H9 (cell line): ENCODE measurements at regions not wholly inside any gene's neighbourhood (a gene's known extent, or its start where the extent isn't known, plus 50 kb on each side); places are given as distances from the start of the nearest gene placed in this dataset.

Experiments
- DNase-seq: peaks from one replicate; pipeline ENCODE4 v3.0.0-alpha.2; 2017
- H2AFZ ChIP-seq: one replicate; pipeline ENCODE4 v1.6.1; 2013; ENCODE audit warnings: mild to moderate bottlenecking, low read length, control low read depth, moderate library complexity
- H2AK5ac ChIP-seq: 2 replicates; pipeline ENCODE4 v1.6.1; 2013; ENCODE audit warnings: low read length, control low read depth, mixed read lengths; ENCODE audit not compliant: insufficient read length
- H2BK120ac ChIP-seq: one replicate; pipeline ENCODE4 v1.6.1; 2013; ENCODE audit warnings: low read depth, mild to moderate bottlenecking, low read length, control low read depth, inconsistent platforms; ENCODE audit not compliant: poor library complexity, severe bottlenecking
- H2BK12ac ChIP-seq: 2 replicates; pipeline ENCODE4 v1.6.1; 2013; ENCODE audit warnings: low read length, control low read depth, mixed read lengths, low read depth; ENCODE audit not compliant: insufficient read length
- H2BK15ac ChIP-seq: 2 replicates; pipeline ENCODE4 v1.6.1; 2013; ENCODE audit warnings: low read depth, low read length, control low read depth
- H2BK20ac ChIP-seq: one replicate; pipeline ENCODE4 v1.6.1; 2013; ENCODE audit warnings: low read depth, mild to moderate bottlenecking, low read length, control low read depth, inconsistent platforms; ENCODE audit not compliant: poor library complexity, severe bottlenecking
- H2BK5ac ChIP-seq: 2 replicates; pipeline ENCODE4 v1.6.1; 2013; ENCODE audit warnings: low read length, control low read depth, mixed read lengths; ENCODE audit not compliant: insufficient read length
- H3K14ac ChIP-seq: 2 replicates; pipeline ENCODE4 v1.6.1; 2013; ENCODE audit warnings: low read length, control low read depth; ENCODE audit not compliant: insufficient read depth
- H3K18ac ChIP-seq: 2 replicates; pipeline ENCODE4 v1.6.1; 2013; ENCODE audit warnings: low read depth, mild to moderate bottlenecking, mixed read lengths, low read length, control low read depth; ENCODE audit not compliant: insufficient read length
- H3K23ac ChIP-seq: 2 replicates; pipeline ENCODE4 v1.6.1; 2013; ENCODE audit warnings: low read length, control low read depth, mixed read lengths, low read depth; ENCODE audit not compliant: insufficient read length
- H3K23me2 ChIP-seq: 2 replicates; pipeline ENCODE4 v1.6.1; 2013; ENCODE audit warnings: low read depth, mild to moderate bottlenecking, mixed read lengths, low read length, control low read depth; ENCODE audit not compliant: insufficient read length, poor library complexity, severe bottlenecking
- H3K27ac ChIP-seq: 2 replicates; pipeline ENCODE4 v1.5.1; 2013; ENCODE audit warnings: low read length, control low read depth, mixed read lengths, low read depth; ENCODE audit not compliant: insufficient read length
- H3K27me3 ChIP-seq: 2 replicates; pipeline ENCODE4 v1.6.1; 2013; ENCODE audit warnings: low read length, control low read depth, inconsistent platforms; ENCODE audit not compliant: insufficient read depth
- H3K4ac ChIP-seq: 2 replicates; pipeline ENCODE4 v1.6.1; 2013; ENCODE audit warnings: low read depth, mild to moderate bottlenecking, control low read depth, inconsistent platforms, low read length, moderate library complexity
- H3K4me1 ChIP-seq: 2 replicates; pipeline ENCODE4 v1.6.1; 2013; ENCODE audit warnings: low read length, control low read depth, inconsistent platforms; ENCODE audit not compliant: insufficient read depth
- H3K4me2 ChIP-seq: 2 replicates; pipeline ENCODE4 v1.6.1; 2013; ENCODE audit warnings: low read length, control low read depth, mixed read lengths; ENCODE audit not compliant: insufficient read length, insufficient read depth
- H3K56ac ChIP-seq: 2 replicates; pipeline ENCODE4 v1.6.1; 2013; ENCODE audit warnings: low read depth, mild to moderate bottlenecking, mixed read lengths, low read length, control low read depth; ENCODE audit not compliant: insufficient read length
- H3K79me1 ChIP-seq: 2 replicates; pipeline ENCODE4 v1.6.1; 2013; ENCODE audit warnings: low read depth, mild to moderate bottlenecking, moderate library complexity, low read length, control low read depth, inconsistent platforms; ENCODE audit not compliant: insufficient read depth, poor library complexity, severe bottlenecking
- H3K79me2 ChIP-seq: 2 replicates; pipeline ENCODE4 v1.6.1; 2013; ENCODE audit warnings: low read length, control low read depth, inconsistent platforms; ENCODE audit not compliant: insufficient read depth
- H3K9ac ChIP-seq: 2 replicates; pipeline ENCODE4 v1.6.1; 2013; ENCODE audit warnings: low read length, control low read depth, mixed read lengths; ENCODE audit not compliant: insufficient read length; ENCODE audit errors: extremely low read depth
- H3K9me3 ChIP-seq: one replicate; pipeline ENCODE4 v1.6.1; 2013; ENCODE audit warnings: low read depth, low read length, inconsistent platforms; ENCODE audit not compliant: control insufficient read depth
- H3T11ph ChIP-seq: one replicate; pipeline ENCODE4 v1.6.1; 2013; ENCODE audit warnings: mild to moderate bottlenecking, low read length, control low read depth, inconsistent platforms
- H4K20me1 ChIP-seq: one replicate; pipeline ENCODE4 v1.6.1; 2013; ENCODE audit not compliant: control insufficient read depth, insufficient read length, insufficient read depth
- H4K5ac ChIP-seq: 2 replicates; pipeline ENCODE4 v1.6.1; 2013; ENCODE audit warnings: low read depth, mild to moderate bottlenecking, mixed read lengths, low read length, control low read depth; ENCODE audit not compliant: insufficient read length
- H4K8ac ChIP-seq: replicated peaks from 2 replicates; pipeline ENCODE4 v1.6.1; 2013; ENCODE audit warnings: low read length, control low read depth, mixed read lengths, low read depth; ENCODE audit not compliant: insufficient read length
- H4K91ac ChIP-seq: 2 replicates; pipeline ENCODE4 v1.6.1; 2013; ENCODE audit warnings: low read depth, mild to moderate bottlenecking, moderate library complexity, mixed read lengths, low read length, control low read depth; ENCODE audit not compliant: insufficient read length
- H3K27ac Mint-ChIP-seq, 3 experiments: 2 replicates in 2 of 3; 3 replicates in 1 of 3; pipeline ENCODE4 v1.8.0; 2020 to 2021; ENCODE audit warnings: mixed read lengths in 3 of 3, mild to moderate bottlenecking in 1 of 3, moderate library complexity in 1 of 3
- H3K27me3 Mint-ChIP-seq: 2 replicates; pipeline ENCODE4 v1.8.0; 2021; ENCODE audit warnings: low read depth, mild to moderate bottlenecking, moderate library complexity, mixed read lengths
- H3K36me3 Mint-ChIP-seq, 3 experiments: 2 replicates in 2 of 3; 3 replicates in 1 of 3; pipeline ENCODE4 v1.8.0; 2020 to 2021; ENCODE audit warnings: low read depth in 3 of 3, mixed read lengths in 3 of 3; ENCODE audit not compliant: insufficient read depth in 1 of 3
- H3K4me1 Mint-ChIP-seq, 2 experiments: 2 replicates each; pipeline ENCODE4 v1.8.0; 2020; ENCODE audit warnings: mixed read lengths in 2 of 2
- H3K4me3 Mint-ChIP-seq, 2 experiments: 2 replicates in 1 of 2; 3 replicates in 1 of 2; pipeline ENCODE4 v1.8.0; 2020 to 2021; ENCODE audit warnings: mild to moderate bottlenecking in 2 of 2, mixed read lengths in 2 of 2, moderate library complexity in 1 of 2
- H3K9me3 Mint-ChIP-seq, 2 experiments: 2 replicates in 1 of 2; 3 replicates in 1 of 2; pipeline ENCODE4 v1.8.0; 2020; ENCODE audit warnings: mild to moderate bottlenecking in 2 of 2, mixed read lengths in 2 of 2, moderate library complexity in 1 of 2
- TF ChIP-seq, protein P1 (sequence below): fragments of 200-600 bp; sonication (generic); conservative IDR thresholded peaks from 3 replicates; pipeline ENCODE4 v1.8.0; 2021; ENCODE audit warnings: antibody characterized with exemption, mild to moderate bottlenecking

DNA sequence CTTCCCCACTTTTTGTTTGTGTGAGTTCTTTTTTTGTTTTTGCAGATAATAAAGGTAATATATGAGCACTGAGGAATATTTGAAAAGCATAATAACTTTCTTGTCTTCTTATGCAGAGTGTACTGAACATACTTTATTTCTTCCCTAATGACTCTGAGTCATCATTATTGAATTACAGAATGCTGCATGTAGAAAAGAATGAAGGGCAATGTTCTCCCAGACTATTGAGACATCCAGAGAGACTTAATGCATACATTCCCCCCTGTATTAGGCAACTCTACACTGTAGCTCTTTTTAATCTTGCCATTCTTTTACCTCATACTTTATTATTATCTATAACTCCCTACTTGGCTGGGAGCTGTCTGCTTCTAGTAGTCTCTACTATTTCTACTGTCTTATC is 240.5 kb upstream of the ANKRD50 start:
- H3K27me3 Mint-ChIP-seq: no peaks in the 10 kb centered on the region
- H3K36me3 Mint-ChIP-seq: peaks cover 0 to 9% (median 5%) of the 10 kb centered on the region in 3 experiments; a peak in 4 of 7 replicates
- H3K4me2 ChIP-seq: no peak overlapping the region
- no peak overlapping the region for H2AK5ac ChIP-seq
- H2BK15ac ChIP-seq: no peak overlapping the region
- TF ChIP-seq, protein P1, sequence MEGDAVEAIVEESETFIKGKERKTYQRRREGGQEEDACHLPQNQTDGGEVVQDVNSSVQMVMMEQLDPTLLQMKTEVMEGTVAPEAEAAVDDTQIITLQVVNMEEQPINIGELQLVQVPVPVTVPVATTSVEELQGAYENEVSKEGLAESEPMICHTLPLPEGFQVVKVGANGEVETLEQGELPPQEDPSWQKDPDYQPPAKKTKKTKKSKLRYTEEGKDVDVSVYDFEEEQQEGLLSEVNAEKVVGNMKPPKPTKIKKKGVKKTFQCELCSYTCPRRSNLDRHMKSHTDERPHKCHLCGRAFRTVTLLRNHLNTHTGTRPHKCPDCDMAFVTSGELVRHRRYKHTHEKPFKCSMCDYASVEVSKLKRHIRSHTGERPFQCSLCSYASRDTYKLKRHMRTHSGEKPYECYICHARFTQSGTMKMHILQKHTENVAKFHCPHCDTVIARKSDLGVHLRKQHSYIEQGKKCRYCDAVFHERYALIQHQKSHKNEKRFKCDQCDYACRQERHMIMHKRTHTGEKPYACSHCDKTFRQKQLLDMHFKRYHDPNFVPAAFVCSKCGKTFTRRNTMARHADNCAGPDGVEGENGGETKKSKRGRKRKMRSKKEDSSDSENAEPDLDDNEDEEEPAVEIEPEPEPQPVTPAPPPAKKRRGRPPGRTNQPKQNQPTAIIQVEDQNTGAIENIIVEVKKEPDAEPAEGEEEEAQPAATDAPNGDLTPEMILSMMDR: no peak
- H3K23ac ChIP-seq: no peak overlapping the region
- no peaks in the 10 kb centered on the region; the same call in 1 of the 2 replicates for H3K4me1 ChIP-seq
- no peak overlapping the region for H3K9ac ChIP-seq
- H3K79me1 ChIP-seq: no peaks in the 10 kb centered on the region
- no peak overlapping the region for H2BK20ac ChIP-seq
- no peaks in the 10 kb centered on the region for H3K79me2 ChIP-seq
- H3K56ac ChIP-seq: no peak overlapping the region
- no peak overlapping the region for H3K27ac ChIP-seq
- H3K23me2 ChIP-seq: no peaks in the 10 kb centered on the region
- no peak overlapping the region for H3K18ac ChIP-seq
- DNase-seq: no peak
- no peak overlapping the region for H3K4ac ChIP-seq
- peaks cover 9 to 10% of the 10 kb centered on the region in 2 experiments for H3K9me3 Mint-ChIP-seq
- H2AFZ ChIP-seq: no peak overlapping the region
- H3K27ac Mint-ChIP-seq: no peak overlapping the region
- no peaks in the 10 kb centered on the region for H3K27me3 ChIP-seq
- H3K9me3 ChIP-seq: no peaks in the 10 kb centered on the region
- no peak overlapping the region for H4K8ac ChIP-seq
- H4K91ac ChIP-seq: no peak overlapping the region
- H2BK5ac ChIP-seq: no peak overlapping the region
- H3K14ac ChIP-seq: no peak overlapping the region
- H4K20me1 ChIP-seq: no peaks in the 10 kb centered on the region
- H2BK120ac ChIP-seq: no peak overlapping the region
- H2BK12ac ChIP-seq: no peak overlapping the region
- no peak overlapping the region for H3K4me3 Mint-ChIP-seq
- no peak overlapping the region for H4K5ac ChIP-seq
- no peak overlapping the region for H3T11ph ChIP-seq
- peaks cover 2 to 5% of the 10 kb centered on the region in 2 experiments; a peak in 3 of 4 replicates for H3K4me1 Mint-ChIP-seq
